Breast epithelium (tissue), 4 donors: ENCODE measurements at regions not wholly inside any gene's neighbourhood (a gene's known extent, or its start where the extent isn't known, plus 50 kb on each side); places are given as distances from the start of the nearest gene placed in this dataset.

Experiments
- DNase-seq, 2 donors: peaks; one replicate each; pipeline ENCODE4 v3.0.0-alpha.2; 2019; ENCODE audit warnings: low spot score in 2 of 2
- H3K27ac ChIP-seq, 2 donors: fragments of 200-600 bp; sonication (generic) in 1 of 2; one replicate each; pipeline ENCODE4 v1.5.1; 2016 to 2019; ENCODE audit warnings: mild to moderate bottlenecking in 1 of 2
- H3K27me3 ChIP-seq, 2 donors: fragments of 200-600 bp; sonication (generic) in 1 of 2; one replicate each; pipeline versions ENCODE4 v1.5.1 to v1.6.0; 2017 to 2019; ENCODE audit warnings: control low read depth in 1 of 2, mild to moderate bottlenecking in 1 of 2
- H3K36me3 ChIP-seq: fragments of 200-600 bp; one replicate; pipeline ENCODE4 v1.5.1; 2019
- H3K4me1 ChIP-seq, 2 donors: fragments of 200-600 bp; sonication (generic); one replicate each; pipeline ENCODE4 v1.5.1; 2016 to 2019; ENCODE audit warnings: control low read depth in 1 of 2
- H3K4me3 ChIP-seq, 3 donors: fragments of 200-600 bp; sonication (generic); 1 replicate in 2 of 3; 2 replicates in 1 of 3; pipeline ENCODE4 v1.5.1; 2016 to 2019; ENCODE audit warnings: mild to moderate bottlenecking in 3 of 3, moderate library complexity in 2 of 3
- H3K9me3 ChIP-seq, 2 donors: fragments of 200-600 bp; sonication (generic) in 1 of 2; one replicate each; pipeline ENCODE4 v1.5.1; 2016 to 2019; ENCODE audit warnings: control low read depth in 1 of 2
- POLR2A ChIP-seq: fragments of 450-650 bp; IDR thresholded peaks from one replicate; pipeline ENCODE4 v1.6.1; 2016; ENCODE audit warnings: antibody characterized with exemption, mild to moderate bottlenecking, moderate library complexity
- POLR2AphosphoS5 ChIP-seq, 3 donors: sonication (generic); formaldehyde crosslinking; IDR thresholded peaks; one replicate each; pipeline ENCODE4 v1.6.1; 2017; ENCODE audit warnings: antibody characterized with exemption in 3 of 3
- intact Hi-C: fragments of 100-400 bp; cut with DNase I; formaldehyde crosslinking; loops from one replicate; pipeline ENCODE4 v1.15.1; 2023; ENCODE audit warnings: low total_unique reads
- TF ChIP-seq, protein P1 (sequence below), 3 donors: fragments of 450-650 bp; IDR thresholded peaks; one replicate each; pipeline ENCODE4 v1.5.1; 2016 to 2017; ENCODE audit warnings: antibody characterized with exemption in 3 of 3, mild to moderate bottlenecking in 3 of 3, moderate library complexity in 3 of 3

DNA sequence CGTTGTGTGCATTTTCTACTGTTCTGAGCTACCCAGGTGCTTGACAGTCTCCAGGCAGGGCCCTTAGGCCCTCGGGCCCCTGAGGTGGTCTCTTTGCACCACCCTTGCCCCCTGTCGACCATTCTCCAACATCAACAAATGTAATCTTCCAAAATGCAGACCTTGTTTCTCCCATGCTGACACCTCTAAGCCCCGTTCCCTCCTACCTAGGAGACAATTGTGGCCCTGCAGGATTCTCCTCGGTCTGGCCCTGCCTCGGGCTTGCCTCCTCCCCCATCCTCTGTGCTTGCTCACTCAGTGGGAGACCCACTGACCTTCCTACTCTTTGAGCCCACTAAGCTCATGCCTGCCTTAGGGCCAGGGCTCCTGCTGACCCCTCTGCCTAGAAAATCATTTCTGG lies 104.2 kb upstream of the TARDBP start:
- intact Hi-C loops: no loop called here
- TF ChIP-seq POLR2AphosphoS5 (IDR thresholded peaks at IDR 0.05) (no peak), POLR2A (no peak)
- TF ChIP-seq, protein P1, sequence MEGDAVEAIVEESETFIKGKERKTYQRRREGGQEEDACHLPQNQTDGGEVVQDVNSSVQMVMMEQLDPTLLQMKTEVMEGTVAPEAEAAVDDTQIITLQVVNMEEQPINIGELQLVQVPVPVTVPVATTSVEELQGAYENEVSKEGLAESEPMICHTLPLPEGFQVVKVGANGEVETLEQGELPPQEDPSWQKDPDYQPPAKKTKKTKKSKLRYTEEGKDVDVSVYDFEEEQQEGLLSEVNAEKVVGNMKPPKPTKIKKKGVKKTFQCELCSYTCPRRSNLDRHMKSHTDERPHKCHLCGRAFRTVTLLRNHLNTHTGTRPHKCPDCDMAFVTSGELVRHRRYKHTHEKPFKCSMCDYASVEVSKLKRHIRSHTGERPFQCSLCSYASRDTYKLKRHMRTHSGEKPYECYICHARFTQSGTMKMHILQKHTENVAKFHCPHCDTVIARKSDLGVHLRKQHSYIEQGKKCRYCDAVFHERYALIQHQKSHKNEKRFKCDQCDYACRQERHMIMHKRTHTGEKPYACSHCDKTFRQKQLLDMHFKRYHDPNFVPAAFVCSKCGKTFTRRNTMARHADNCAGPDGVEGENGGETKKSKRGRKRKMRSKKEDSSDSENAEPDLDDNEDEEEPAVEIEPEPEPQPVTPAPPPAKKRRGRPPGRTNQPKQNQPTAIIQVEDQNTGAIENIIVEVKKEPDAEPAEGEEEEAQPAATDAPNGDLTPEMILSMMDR (IDR thresholded peaks at IDR 0.05): no peak

DNA sequence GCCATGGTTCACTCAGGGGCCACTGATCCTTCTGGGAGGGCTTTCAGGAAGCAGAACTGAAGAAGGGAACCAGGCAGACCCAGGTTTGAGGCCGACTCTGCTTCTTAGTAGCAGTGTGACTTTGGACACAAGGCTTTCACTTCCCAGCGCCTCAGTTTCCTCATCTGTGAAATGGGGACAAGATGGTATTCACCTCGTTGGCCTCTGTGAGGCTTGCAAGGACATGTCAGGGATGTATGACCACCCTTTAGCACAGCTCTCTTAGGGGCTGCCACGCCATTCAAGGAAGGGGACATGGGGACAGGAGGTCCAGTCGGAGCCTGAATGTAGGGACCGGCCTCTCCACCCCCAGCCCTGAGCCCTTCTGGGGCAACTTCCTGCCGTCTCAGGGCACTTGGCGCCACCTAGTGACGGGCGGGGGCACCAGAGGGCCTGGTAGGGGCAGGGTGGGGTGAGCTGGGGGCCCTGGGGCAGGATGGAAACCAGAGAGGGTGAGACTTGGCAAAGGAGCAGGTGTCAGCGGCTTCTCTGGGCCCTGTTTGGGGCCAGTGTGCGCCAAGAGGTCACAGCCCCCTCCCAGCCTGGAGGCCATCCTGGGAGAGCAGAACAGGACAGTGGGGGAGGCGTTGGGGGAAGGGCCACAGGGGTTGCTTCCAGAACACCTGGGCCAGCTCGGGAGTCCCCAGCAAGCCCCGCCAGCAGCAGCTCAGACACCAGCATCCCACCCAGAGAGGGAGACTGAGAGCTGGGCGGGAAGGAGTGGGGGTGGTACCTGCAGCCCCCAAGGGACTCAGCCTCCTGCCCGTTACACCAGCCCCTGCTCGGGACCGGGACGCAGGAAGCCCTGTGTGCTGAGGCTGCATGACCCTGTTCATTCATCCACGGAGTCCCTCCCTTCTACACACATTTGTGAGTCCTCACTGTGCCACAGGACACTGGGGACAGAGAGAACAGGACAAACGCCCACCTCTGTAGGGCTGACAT lies 102.5 kb upstream of the TARDBP start:
- Histone ChIP-seq H3K27ac (no peak overlapping the region), H3K27me3 (no peaks in the 10 kb centered on the region), H3K4me1 (no peaks in the 10 kb centered on the region), H3K36me3 (no peaks in the 10 kb centered on the region), H3K4me3 (no peak overlapping the region), H3K9me3 (no peaks in the 10 kb centered on the region)
- DNase-seq: no peak
- intact Hi-C loops: no loop called here
- TF ChIP-seq, protein P1 (IDR thresholded peaks at IDR 0.05): peak in 2 of 3 donors; percentile 27 to 45
- no peak for TF ChIP-seq POLR2A

More for the DNA sequence above, 104.2 kb upstream of the TARDBP start:
- no peaks in the 10 kb centered on the region for H3K9me3 ChIP-seq
- DNase-seq: no peak
- H3K4me1 ChIP-seq: no peaks in the 10 kb centered on the region
- H3K27me3 ChIP-seq: no peaks in the 10 kb centered on the region
- H3K4me3 ChIP-seq: no peak overlapping the region
- H3K36me3 ChIP-seq: no peaks in the 10 kb centered on the region
- no peak overlapping the region for H3K27ac ChIP-seq

DNA sequence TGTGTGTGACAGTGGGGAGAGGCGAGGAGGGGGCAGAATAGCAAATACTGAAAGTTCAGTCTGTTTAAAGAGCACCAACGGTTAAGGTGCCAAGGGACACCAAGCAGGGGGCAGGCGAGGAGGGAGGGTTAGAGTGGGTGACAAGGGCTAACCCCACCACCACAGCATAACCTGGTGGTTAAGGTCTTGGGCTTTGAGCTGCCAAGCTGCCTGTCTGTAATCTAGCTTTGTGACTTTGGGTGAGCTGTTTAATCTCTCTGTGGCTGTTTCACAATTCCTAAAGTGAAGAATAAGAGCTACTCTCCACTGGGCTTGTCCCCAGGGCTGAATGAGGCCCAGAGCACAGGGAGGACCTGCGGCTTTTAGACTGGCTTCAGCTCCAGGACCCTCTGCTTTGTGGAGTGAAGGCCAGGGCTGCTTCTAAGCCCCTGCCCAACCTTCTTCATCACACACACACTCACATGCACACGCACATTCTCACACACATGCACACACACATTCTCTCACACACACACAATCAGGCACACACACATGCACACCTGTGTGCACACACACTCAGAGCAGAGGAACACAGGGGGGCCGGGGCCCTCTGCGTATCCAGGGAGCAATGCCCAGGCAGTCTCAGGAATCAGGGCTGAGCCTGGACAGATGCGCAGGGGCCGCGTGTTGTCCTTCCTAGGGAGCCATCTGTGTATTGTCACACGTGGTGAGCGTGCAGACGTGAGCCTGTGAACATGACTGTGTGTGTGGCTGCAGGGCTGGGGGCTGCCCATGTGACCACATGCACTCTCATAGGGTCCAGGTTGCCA lies 101.6 kb upstream of the TARDBP start:
- Histone ChIP-seq H3K9me3 (no peaks in the 10 kb centered on the region), H3K4me3 (no peak overlapping the region), H3K27me3 (no peaks in the 10 kb centered on the region), H3K27ac (no peak overlapping the region), H3K36me3 (no peaks in the 10 kb centered on the region), H3K4me1 (no peaks in the 10 kb centered on the region)
- TF ChIP-seq, protein P1 (IDR thresholded peaks at IDR 0.05): no peak
- TF ChIP-seq POLR2AphosphoS5 (IDR thresholded peaks at IDR 0.05) (no peak), POLR2A (no peak)
- intact Hi-C loops: no loop called here
- DNase-seq: no peak

DNA sequence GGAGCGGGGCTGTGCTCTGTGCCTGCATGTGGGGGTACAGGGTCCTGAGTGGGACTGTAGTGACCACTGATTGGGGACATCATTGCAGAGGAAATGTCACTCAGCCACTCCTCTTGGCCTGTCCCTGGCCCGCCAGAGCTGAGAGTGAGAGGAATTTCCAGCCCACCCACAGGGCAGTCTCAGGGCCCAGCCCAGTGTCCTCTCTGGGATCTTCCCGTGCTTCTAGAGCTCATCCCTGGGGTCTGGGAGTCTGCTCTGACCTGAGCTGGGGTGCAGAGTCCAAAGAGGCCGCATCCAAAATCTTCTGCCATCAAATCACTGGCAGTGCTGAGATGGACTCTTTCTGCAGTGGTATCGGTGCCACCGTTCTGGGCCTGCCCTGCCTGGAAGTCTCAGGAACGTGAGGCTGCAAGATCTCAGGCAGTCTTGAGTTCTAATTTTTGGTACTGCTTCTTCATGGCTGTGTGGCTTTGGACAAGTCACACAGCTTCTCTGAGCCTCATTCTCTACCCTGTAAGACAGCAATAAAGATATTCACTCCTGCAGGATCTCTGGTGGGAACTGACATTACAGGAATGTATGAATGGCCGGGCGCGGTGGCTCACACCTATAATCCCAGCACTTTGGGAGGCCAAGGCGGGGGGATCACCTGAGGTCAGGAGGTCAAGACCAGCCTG lies 100.8 kb upstream of the TARDBP start:
- H3K27me3 ChIP-seq: no peaks in the 10 kb centered on the region
- intact Hi-C loops: no loop called here
- no peak overlapping the region for H3K4me3 ChIP-seq
- H3K36me3 ChIP-seq: no peaks in the 10 kb centered on the region
- no peak for DNase-seq
- H3K4me1 ChIP-seq: no peaks in the 10 kb centered on the region
- no peak overlapping the region for H3K27ac ChIP-seq
- TF ChIP-seq POLR2AphosphoS5 (IDR thresholded peaks at IDR 0.05) (no peak), POLR2A (no peak)
- TF ChIP-seq, protein P1 (IDR thresholded peaks at IDR 0.05): no peak
- no peaks in the 10 kb centered on the region for H3K9me3 ChIP-seq
